Thyroid gland (tissue), 4 donors: ENCODE measurements at regions not wholly inside any gene's neighbourhood (a gene's known extent, or its start where the extent isn't known, plus 50 kb on each side); places are given as distances from the start of the nearest gene placed in this dataset.

Experiments used
- DNase-seq, 2 donors: peaks; one replicate each; pipeline ENCODE4 v3.0.0-alpha.2; 2019
- H3K27ac ChIP-seq, 3 donors: fragments of 200-600 bp; sonication (generic); 1 replicate in 2 of 3; 2 replicates in 1 of 3; pipeline ENCODE4 v1.5.1; 2016 to 2019; ENCODE audit warnings: mild to moderate bottlenecking in 1 of 3, moderate library complexity in 1 of 3
- H3K27me3 ChIP-seq: fragments of 200-600 bp; sonication (generic); one replicate; pipeline ENCODE4 v1.5.1; 2019
- H3K36me3 ChIP-seq, 2 donors: fragments of 200-600 bp; sonication (generic); one replicate each; pipeline ENCODE4 v1.5.1; 2016 to 2019
- H3K4me1 ChIP-seq, 2 donors: fragments of 200-600 bp; sonication (generic); one replicate each; pipeline ENCODE4 v1.5.1; 2017 to 2019
- H3K4me3 ChIP-seq, 3 donors: fragments of 200-600 bp; sonication (generic); replicated peaks in 1 of 3; 1 replicate in 2 of 3; 2 replicates in 1 of 3; pipeline ENCODE4 v1.5.1; 2016; ENCODE audit warnings: mild to moderate bottlenecking in 1 of 3
- H3K9me3 ChIP-seq: fragments of 200-600 bp; sonication (generic); one replicate; pipeline ENCODE4 v1.5.1; 2017
- CTCF ChIP-seq, 6 experiments: fragments of 200-600 bp in 3 of 6; fragments of 450-650 bp in 3 of 6; sonication (generic) in 3 of 6; IDR thresholded peaks; one replicate each; pipeline ENCODE4 v1.5.1; 2016 to 2019; ENCODE audit warnings: antibody characterized with exemption in 6 of 6, mild to moderate bottlenecking in 2 of 6, inconsistent platforms in 1 of 6, moderate library complexity in 1 of 6
- POLR2A ChIP-seq, 2 donors: fragments of 450-650 bp; IDR thresholded peaks; one replicate each; pipeline ENCODE4 v1.6.1; 2017; ENCODE audit warnings: antibody characterized with exemption in 2 of 2, mild to moderate bottlenecking in 2 of 2, moderate library complexity in 1 of 2
- WGBS, 2 donors: methylation state at CpG; one replicate each; pipeline ENCODE4 v1.1.5; 2017; 5-methylcytosine and 5-hydroxymethylcytosine counted together
- intact Hi-C: fragments of 100-400 bp; cut with DNase I; formaldehyde crosslinking; loops from one replicate; pipeline ENCODE4 v1.15.1; 2023

DNA sequence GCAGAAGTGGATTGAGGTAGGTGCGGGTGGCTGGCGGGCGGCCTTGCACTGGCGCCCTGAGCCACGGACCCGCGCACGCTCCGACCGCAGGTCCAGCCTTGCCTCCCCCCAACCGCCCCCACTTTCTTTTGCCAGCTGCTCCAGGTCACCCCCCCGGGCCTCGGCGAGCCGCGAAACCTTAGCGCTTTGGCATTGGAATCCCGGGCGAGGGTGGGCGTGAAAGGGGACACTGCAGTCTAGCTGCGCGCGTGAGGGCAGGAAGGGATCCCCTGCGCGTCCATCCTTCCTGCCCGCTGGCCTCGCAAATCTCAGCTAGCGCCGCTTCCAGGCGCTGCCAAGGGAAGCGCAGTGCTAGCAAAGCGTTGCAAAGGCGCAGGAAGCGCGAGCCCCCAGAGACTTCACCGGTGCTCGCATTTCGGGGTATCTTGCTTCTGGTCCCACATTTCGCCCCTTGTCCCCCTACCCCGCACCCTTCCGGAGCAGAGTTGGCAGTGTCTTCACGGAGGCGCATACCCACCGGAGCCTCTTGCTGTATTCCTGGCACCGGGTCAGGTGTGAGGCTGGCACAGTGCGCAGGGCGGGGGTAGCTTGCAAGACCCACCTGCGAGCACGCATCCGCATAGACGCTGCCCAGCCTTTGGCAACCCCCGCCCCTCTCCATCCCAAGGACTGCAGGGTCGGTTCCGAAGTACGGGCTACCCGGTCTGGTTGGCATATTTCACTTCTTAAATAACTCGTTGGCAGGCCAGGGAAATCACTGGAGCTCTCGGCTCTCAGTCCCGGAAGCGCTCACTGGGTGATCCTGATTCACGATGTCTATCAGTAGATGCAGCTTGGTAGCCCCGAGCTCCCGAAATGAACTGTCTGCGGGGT lies 104.4 kb downstream of the UCHL1 start:
- H3K36me3 ChIP-seq, result no peaks in the 10 kb centered on the region
- TF ChIP-seq CTCF (IDR thresholded peaks at IDR 0.05) (no peak), POLR2A (IDR thresholded peaks at IDR 0.05) (no peak)
- H3K4me1 ChIP-seq, result peaks cover 47 to 51% of the 10 kb centered on the region in 2 donors
- H3K27ac ChIP-seq, result peak overlapping the region; percentile 87 to 95 (median 89)
- peak overlapping the region; percentile 65 to 81 (median 70) for H3K4me3 ChIP-seq
- H3K27me3 ChIP-seq, result no peaks in the 10 kb centered on the region
- WGBS, 2 donors, result 0 to 2% methylated on average over 26 to 36 of the region's 64 CpGs
- DNase-seq, result peak; percentile 68 to 73
- no peaks in the 10 kb centered on the region for H3K9me3 ChIP-seq
- intact Hi-C loops, result loop anchor here (10.0 kb wide), 1 partner anchor 74 kb away; no protein-coding TSS in a partner anchor

DNA sequence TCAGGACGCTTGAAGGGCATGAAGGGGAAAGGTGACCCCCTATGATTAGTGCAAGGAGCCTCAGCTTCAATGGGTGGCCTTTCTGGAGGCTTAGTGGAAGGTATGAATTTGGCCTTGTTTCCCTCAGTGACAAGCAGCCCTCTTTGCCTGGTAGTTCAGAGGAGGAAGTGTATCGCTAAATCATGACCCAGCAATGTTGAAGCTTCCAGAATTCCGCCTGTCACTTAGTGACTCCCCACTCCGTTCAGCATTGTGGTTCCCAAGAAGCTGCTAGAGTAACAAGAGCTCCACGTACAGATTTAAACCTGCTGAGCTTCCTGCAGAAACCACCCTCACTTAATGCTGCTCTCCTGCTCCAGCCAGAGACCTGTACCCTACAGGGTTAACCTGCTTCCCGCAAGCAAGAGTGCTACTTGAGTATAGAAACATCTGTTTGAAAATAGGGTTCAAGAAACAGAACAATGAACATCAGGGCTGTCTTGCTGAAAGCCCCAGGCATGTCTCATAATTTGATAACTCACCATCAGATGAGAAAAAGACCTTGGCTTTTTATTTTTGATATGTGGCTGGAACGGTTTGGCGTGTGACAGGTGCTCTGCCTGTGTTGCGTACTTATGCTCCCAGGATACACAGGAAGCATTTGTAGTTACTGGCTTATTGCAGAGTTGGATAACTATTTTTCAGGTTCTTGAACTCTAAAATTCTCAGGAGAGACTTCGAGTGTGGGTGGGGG lies 105.2 kb downstream of the UCHL1 start:
- no peaks in the 10 kb centered on the region for H3K36me3 ChIP-seq
- peaks cover 51 to 59% of the 10 kb centered on the region in 2 donors for H3K4me1 ChIP-seq
- DNase-seq, result peak; percentile 60 to 66
- intact Hi-C loops, result loop anchor here (10.0 kb wide), 1 partner anchor 73 kb away; no protein-coding TSS in a partner anchor
- no peaks in the 10 kb centered on the region for H3K27me3 ChIP-seq
- TF ChIP-seq POLR2A (IDR thresholded peaks at IDR 0.05), result peak in 1 of 2 donors; percentile 67
- TF ChIP-seq CTCF (IDR thresholded peaks at IDR 0.05), result no peak
- H3K27ac ChIP-seq, result peak overlapping the region; percentile 87 to 95 (median 89)
- H3K9me3 ChIP-seq, result no peaks in the 10 kb centered on the region
- H3K4me3 ChIP-seq, result peak overlapping the region; percentile 65 to 81 (median 70)
- 7 to 12% methylated on average over 10 of the region's 10 CpGs for WGBS, 2 donors

GRCh38 chr4:41362621-41363383 lies 106.1 kb downstream of the UCHL1 start:
- 39 to 42% methylated on average over 10 of the region's 10 CpGs for WGBS, 2 donors
- TF ChIP-seq CTCF (IDR thresholded peaks at IDR 0.05) (no peak), POLR2A (IDR thresholded peaks at IDR 0.05) (no peak)
- H3K4me1 ChIP-seq, result peaks cover 56 to 64% of the 10 kb centered on the region in 2 donors
- DNase-seq, result peak; percentile 17 to 18
- peak overlapping the region; percentile 87 to 95 (median 89) for H3K27ac ChIP-seq
- no peaks in the 10 kb centered on the region for H3K9me3 ChIP-seq
- intact Hi-C loops, result loop anchor here (10.0 kb wide), 1 partner anchor 72 kb away; no protein-coding TSS in a partner anchor
- H3K27me3 ChIP-seq, result no peaks in the 10 kb centered on the region
- H3K36me3 ChIP-seq, result no peaks in the 10 kb centered on the region
- peak overlapping the region in 2 of 3 donors; percentile 4 to 65 for H3K4me3 ChIP-seq

DNA sequence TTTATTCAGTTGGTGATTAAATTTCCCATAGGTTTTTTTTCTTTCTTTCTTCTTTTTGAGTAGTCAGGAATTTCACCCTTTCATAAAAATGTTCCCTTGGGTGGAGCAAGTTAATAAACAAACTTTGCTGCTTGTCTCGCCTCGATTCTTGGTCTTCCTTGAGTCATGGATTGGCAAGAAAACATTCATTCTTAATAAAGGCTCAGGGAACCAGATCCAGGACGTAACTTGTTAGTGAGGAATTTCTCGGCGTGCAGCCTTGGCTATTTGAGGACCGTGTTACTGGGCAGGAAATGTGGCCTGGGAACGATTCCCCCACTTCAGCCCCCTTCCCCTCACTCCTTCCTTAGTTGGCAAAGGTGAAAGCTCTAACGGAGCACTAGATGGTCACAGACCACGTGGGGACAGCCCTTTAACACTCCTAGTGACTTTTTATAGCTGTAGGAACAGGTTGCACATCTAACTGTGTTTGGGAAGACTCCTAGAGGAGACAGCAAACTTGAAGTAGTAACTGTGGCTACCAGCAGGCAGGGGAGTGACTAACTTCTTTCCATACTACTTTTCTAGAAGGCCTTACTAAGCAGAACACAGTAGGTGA lies 106.8 kb downstream of the UCHL1 start:
- H3K9me3 ChIP-seq, result no peaks in the 10 kb centered on the region
- intact Hi-C loops, result loop anchor here (10.0 kb wide), 1 partner anchor 71 kb away; no protein-coding TSS in a partner anchor
- TF ChIP-seq CTCF (IDR thresholded peaks at IDR 0.05), result peak in 1 of 6 experiments; percentile 5
- TF ChIP-seq POLR2A (IDR thresholded peaks at IDR 0.05), result no peak
- H3K27me3 ChIP-seq, result no peaks in the 10 kb centered on the region
- peak overlapping the region; percentile 87 to 95 (median 89) for H3K27ac ChIP-seq
- 4 to 10% methylated on average over 9 of the region's 9 CpGs for WGBS, 2 donors
- peak overlapping the region in 1 of 3 donors; percentile 6 for H3K4me3 ChIP-seq
- H3K36me3 ChIP-seq, result no peaks in the 10 kb centered on the region
- H3K4me1 ChIP-seq, result peaks cover 59 to 71% of the 10 kb centered on the region in 2 donors
- DNase-seq, result peak; percentile 76 to 79
